OCI-LY3 (cell line): ENCODE measurements at regions not wholly inside any gene's neighbourhood (a gene's known extent, or its start where the extent isn't known, plus 50 kb on each side); places are given as distances from the start of the nearest gene placed in this dataset.

Experiments
- H2AFZ ChIP-seq: fragments of 200-600, 300-600 bp; shearing (Covaris generic); 2 replicates; pipeline ENCODE4 v1.6.0; 2014; ENCODE audit warnings: antibody characterized with exemption, low read depth, low read length
- H3K27ac ChIP-seq: fragments of 200-600, 300-600 bp; sonication (generic); 2 replicates; pipeline ENCODE4 v1.5.1; 2014; ENCODE audit warnings: mild to moderate bottlenecking, low read length, moderate library complexity, mixed read lengths
- H3K27me3 ChIP-seq: fragments of 200-600, 300-600 bp; sonication (generic); 2 replicates; pipeline ENCODE4 v1.6.1; 2014; ENCODE audit warnings: low read depth, low read length, mixed read lengths
- H3K36me3 ChIP-seq: fragments of 200-600, 300-600 bp; sonication (generic); replicated peaks from 2 replicates; pipeline ENCODE3; 2014; ENCODE audit warnings: low read depth, low read length, mixed read lengths
- H3K4me1 ChIP-seq: fragments of 300-600, 200-600 bp; sonication (generic); 2 replicates; pipeline ENCODE4 v1.6.1; 2014; ENCODE audit warnings: low read length, mixed read lengths
- H3K4me2 ChIP-seq: fragments of 200-600, 300-600 bp; sonication (generic); 2 replicates; pipeline ENCODE4 v1.6.1; 2014; ENCODE audit warnings: low read length, mixed read lengths
- H3K4me3 ChIP-seq: fragments of 300-600, 200-600 bp; sonication (generic); 2 replicates; pipeline ENCODE4 v1.5.1; 2014; ENCODE audit warnings: antibody characterized with exemption, mild to moderate bottlenecking, low read length, moderate library complexity
- H3K79me2 ChIP-seq: fragments of 300-600, 200-600 bp; shearing (Covaris generic); 2 replicates; pipeline ENCODE4 v1.6.1; 2014; ENCODE audit warnings: mild to moderate bottlenecking, low read length, mixed read lengths
- H3K9ac ChIP-seq: fragments of 300-600, 200-600 bp; shearing (Covaris generic); 2 replicates; pipeline ENCODE4 v1.6.0; 2014; ENCODE audit warnings: mild to moderate bottlenecking, low read length, moderate library complexity
- H3K9me3 ChIP-seq: fragments of 200-600, 300-600 bp; shearing (Covaris generic); 2 replicates; pipeline ENCODE4 v1.6.1; 2014; ENCODE audit warnings: low read length, mixed read lengths; ENCODE audit not compliant: insufficient read depth
- H4K20me1 ChIP-seq: fragments of 200-600, 300-600 bp; sonication (generic); 2 replicates; pipeline ENCODE4 v1.6.1; 2016; ENCODE audit warnings: low read length, mixed read lengths; ENCODE audit not compliant: insufficient read depth
- CTCF ChIP-seq: fragments of 200-600, 300-600 bp; sonication (generic); IDR thresholded peaks from 2 replicates; pipeline ENCODE4 v1.5.1; 2014; ENCODE audit warnings: antibody characterized with exemption, low read length, low read depth
- EZH2phosphoT487 ChIP-seq: fragments of 200-600 bp; shearing (Covaris generic); IDR thresholded peaks from 2 replicates; pipeline ENCODE4 v1.6.1; 2018; ENCODE audit warnings: antibody characterized with exemption, mixed run types, low read depth

- H3K9ac ChIP-seq, result no peak overlapping the region
- H3K4me3 ChIP-seq, result no peak overlapping the region
- TF ChIP-seq CTCF, result no peak
- TF ChIP-seq EZH2phosphoT487, result no peak
- H3K79me2 ChIP-seq, result no peaks in the 10 kb centered on the region
- H3K9me3 ChIP-seq, result no peaks in the 10 kb centered on the region
- H4K20me1 ChIP-seq, result no peaks in the 10 kb centered on the region
- peaks cover 13% of the 10 kb centered on the region for H3K27me3 ChIP-seq
- no peak overlapping the region for H3K4me2 ChIP-seq
- no peak overlapping the region for H3K27ac ChIP-seq
- H2AFZ ChIP-seq, result no peak overlapping the region
- no peaks in the 10 kb centered on the region for H3K4me1 ChIP-seq
- H3K36me3 ChIP-seq, result no peaks in the 10 kb centered on the region
Measured at GRCh38 chr16:58789351-58789750, 55.2 kb upstream of the GOT2 start.
